Cardiac fibroblast (primary cell): ENCODE measurements at regions not wholly inside any gene's neighbourhood (a gene's known extent, or its start where the extent isn't known, plus 50 kb on each side); places are given as distances from the start of the nearest gene placed in this dataset.
A peak's percentile ranks its signal among the peaks of the same experiment; 100 is the strongest.

Experiments used
- DNase-seq, 2 donors: peaks; one replicate each; pipeline versions ENCODE4 v3.0.0 to v3.0.0-alpha.2; 2010; ENCODE audit warnings: low read depth in 2 of 2
- H3K4me3 ChIP-seq, 2 donors: replicated peaks in 1 of 2; 1 replicate in 1 of 2; 2 replicates in 1 of 2; pipeline ENCODE4 v1.5.1; 2011; ENCODE audit warnings: low read depth in 2 of 2, low read length in 2 of 2, mild to moderate bottlenecking in 2 of 2, moderate library complexity in 1 of 2
- TF ChIP-seq, protein P1 (sequence below): IDR thresholded peaks from one replicate; pipeline ENCODE4 v1.5.1; 2011; ENCODE audit warnings: low read depth, mild to moderate bottlenecking, low read length, inconsistent platforms

DNA sequence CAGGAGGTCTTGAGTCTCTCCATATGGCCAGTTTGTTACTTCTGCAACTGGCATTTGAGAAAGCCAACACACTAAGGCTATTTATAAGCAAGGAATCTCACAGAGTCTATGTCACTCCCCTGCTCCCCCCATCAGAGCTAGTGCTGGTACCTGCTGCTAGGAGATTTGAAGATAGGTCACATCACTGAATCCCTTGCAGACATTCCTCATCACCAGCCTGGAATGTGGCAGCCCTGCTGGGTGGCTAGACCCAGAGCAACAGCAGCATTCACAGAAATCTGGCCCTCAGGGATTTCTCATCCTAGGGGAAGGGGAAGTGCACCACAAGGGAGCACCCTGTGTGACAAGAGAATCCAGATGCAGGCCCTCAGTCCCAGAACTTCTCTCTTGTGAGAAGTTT is 672.1 kb downstream of the HACE1 start:
- TF ChIP-seq, protein P1, sequence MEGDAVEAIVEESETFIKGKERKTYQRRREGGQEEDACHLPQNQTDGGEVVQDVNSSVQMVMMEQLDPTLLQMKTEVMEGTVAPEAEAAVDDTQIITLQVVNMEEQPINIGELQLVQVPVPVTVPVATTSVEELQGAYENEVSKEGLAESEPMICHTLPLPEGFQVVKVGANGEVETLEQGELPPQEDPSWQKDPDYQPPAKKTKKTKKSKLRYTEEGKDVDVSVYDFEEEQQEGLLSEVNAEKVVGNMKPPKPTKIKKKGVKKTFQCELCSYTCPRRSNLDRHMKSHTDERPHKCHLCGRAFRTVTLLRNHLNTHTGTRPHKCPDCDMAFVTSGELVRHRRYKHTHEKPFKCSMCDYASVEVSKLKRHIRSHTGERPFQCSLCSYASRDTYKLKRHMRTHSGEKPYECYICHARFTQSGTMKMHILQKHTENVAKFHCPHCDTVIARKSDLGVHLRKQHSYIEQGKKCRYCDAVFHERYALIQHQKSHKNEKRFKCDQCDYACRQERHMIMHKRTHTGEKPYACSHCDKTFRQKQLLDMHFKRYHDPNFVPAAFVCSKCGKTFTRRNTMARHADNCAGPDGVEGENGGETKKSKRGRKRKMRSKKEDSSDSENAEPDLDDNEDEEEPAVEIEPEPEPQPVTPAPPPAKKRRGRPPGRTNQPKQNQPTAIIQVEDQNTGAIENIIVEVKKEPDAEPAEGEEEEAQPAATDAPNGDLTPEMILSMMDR: no peak
- H3K4me3 ChIP-seq: no peak overlapping the region
- no peak for DNase-seq

DNA sequence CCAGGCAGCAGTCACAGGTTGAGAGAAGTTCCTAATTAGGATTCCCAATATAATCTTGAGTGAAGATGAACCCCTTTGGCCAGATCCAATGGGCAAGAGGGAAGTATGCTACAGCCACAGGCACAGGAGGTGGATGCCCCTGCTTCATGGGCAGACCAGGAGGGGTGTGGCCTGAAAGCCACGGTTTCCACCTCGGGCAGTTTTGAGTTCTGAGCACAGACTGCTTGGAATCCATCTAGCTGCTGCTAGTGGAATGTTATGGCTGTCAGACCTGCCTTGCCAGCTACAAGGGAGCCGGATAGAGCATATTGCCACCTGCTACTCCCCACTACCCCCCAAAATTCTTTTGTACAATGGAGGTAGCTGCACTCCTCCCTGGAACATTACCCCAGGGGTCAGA is 672.9 kb downstream of the HACE1 start:
- H3K4me3 ChIP-seq: no peak overlapping the region

DNA sequence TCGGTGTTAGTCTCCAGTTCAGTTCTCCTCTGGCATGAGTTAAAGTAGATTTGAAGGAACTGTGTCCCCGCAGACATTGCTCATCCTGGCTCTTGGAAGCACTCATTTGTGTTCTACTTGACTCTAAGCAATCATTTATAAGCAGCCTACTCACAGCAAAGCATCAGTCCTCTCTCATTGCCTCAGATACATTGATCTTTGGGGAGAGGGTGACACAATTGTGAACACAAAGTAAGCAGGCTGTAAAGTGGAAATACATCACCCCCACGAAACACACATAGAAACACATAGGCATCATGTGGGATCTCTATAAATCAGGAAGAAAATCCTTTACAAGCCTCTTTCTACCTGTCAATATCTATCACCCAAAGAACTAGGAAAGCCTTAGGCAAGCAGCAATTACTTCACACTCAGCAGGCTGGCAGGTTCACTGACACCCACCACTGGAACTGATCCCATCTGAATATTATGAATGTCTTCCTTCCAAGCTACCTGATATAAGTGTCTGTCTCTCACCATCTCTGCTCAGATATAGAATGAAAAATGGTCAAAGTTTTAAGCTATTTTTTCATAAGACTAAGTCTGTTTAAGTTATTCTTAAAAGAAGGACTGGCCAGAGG is 675.8 kb downstream of the HACE1 start:
- no peak overlapping the region for H3K4me3 ChIP-seq
- peak in 1 of 2 donors; percentile 3 for DNase-seq
- TF ChIP-seq, protein P1: no peak

More for the DNA sequence above, 672.9 kb downstream of the HACE1 start:
- DNase-seq: no peak
- TF ChIP-seq, protein P1: no peak

- TF ChIP-seq, protein P1: no peak
- no peak overlapping the region for H3K4me3 ChIP-seq
- DNase-seq: peak; percentile 19 to 96
Observed at GRCh38 chr6:104182811-104183210, 676.9 kb downstream of the HACE1 start.

GRCh38 chr6:104173668-104174067 is 686.1 kb downstream of the HACE1 start:
- DNase-seq: no peak
- TF ChIP-seq, protein P1: no peak
- H3K4me3 ChIP-seq: no peak overlapping the region

DNA sequence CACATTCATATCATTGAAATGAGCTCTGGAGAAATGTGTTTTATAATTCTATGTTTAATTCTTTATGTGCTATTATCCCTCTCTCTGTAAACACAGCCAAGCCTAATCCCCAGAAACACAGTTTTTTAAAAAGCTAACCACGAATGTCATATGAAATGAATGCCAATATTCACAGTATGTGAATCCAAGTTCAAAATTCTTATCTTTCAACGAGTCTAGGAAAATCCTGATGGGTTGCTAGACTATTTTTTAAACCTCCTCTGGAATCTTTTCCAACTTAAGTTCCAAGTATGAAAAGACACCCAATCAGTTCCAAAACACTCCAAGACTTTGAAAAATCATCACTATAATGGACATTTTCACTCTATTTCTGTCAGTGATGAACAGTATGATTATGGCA is 689.3 kb downstream of the HACE1 start:
- TF ChIP-seq, protein P1: no peak
- DNase-seq: no peak
- no peak overlapping the region for H3K4me3 ChIP-seq

DNA sequence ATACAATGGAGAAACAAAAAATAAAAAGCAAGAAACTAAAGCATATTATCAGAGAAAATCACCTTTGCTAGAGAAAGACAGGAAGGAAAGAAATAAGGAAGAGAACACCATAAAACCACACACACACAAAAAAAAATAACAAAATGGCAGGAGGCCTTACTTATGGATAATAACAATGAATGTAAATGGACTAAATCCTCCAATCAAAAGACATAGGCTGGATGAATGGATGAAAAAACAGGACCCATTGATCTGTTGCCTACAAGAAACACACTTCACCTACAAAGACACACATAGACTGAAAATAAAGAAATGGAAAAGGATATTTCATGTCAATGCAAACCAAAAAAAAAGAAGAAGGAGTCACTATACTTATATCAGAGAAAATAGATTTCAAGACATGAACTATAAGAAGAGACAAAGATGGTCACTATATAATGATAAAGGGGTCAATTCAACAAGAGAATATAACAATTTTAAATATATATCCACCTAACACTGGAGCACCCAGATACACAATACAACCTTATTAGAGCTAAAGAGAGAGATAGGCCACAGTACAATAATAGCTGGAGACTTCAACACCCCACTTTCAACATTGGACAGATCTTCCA is 693.6 kb downstream of the HACE1 start:
- H3K4me3 ChIP-seq: no peak overlapping the region
- DNase-seq: no peak
- TF ChIP-seq, protein P1: no peak
